ENCODE measurements at regions not wholly inside any gene's neighbourhood (a gene's known extent, or its start where the extent isn't known, plus 50 kb on each side); places are given as distances from the start of the nearest gene placed in this dataset.

DNA sequence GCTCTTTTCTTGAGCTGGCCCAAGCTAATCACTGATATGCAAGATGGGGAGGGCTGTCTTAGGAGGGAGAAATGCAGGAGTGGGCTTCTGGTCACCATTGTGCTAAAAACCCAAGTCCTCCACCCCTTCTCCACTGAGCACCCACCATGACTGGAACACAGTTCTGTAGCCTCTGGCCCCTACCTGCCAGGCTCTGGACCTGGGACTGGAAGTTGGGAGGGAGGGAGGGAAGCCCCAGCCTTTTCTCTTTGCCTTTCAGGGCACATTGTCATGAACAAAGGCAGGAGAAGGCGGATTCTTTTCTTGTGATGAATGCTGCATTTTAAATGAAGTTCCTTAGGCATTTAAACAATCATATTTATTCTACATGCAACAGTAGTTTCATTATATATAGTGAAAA, 559.1 kb upstream of the TRPC7 start:
- Histone ChIP-seq H3K4me3 (no peak overlapping the region), H3K27ac (no peak overlapping the region), H3K9me3 (peaks cover 0 to under 1% of the 10 kb centered on the region in 2 donors), H3K27me3 (no peaks in the 10 kb centered on the region), H3K4me1 (no peaks in the 10 kb centered on the region), H3K36me3 (no peaks in the 10 kb centered on the region)
- TF ChIP-seq, protein P1, sequence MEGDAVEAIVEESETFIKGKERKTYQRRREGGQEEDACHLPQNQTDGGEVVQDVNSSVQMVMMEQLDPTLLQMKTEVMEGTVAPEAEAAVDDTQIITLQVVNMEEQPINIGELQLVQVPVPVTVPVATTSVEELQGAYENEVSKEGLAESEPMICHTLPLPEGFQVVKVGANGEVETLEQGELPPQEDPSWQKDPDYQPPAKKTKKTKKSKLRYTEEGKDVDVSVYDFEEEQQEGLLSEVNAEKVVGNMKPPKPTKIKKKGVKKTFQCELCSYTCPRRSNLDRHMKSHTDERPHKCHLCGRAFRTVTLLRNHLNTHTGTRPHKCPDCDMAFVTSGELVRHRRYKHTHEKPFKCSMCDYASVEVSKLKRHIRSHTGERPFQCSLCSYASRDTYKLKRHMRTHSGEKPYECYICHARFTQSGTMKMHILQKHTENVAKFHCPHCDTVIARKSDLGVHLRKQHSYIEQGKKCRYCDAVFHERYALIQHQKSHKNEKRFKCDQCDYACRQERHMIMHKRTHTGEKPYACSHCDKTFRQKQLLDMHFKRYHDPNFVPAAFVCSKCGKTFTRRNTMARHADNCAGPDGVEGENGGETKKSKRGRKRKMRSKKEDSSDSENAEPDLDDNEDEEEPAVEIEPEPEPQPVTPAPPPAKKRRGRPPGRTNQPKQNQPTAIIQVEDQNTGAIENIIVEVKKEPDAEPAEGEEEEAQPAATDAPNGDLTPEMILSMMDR (IDR thresholded peaks at IDR 0.05): no peak
- DNase-seq (ENCODE audit: low spot score in 2 of 2): no peak
- intact Hi-C loops (cut with DNase I): no loop called here

DNA sequence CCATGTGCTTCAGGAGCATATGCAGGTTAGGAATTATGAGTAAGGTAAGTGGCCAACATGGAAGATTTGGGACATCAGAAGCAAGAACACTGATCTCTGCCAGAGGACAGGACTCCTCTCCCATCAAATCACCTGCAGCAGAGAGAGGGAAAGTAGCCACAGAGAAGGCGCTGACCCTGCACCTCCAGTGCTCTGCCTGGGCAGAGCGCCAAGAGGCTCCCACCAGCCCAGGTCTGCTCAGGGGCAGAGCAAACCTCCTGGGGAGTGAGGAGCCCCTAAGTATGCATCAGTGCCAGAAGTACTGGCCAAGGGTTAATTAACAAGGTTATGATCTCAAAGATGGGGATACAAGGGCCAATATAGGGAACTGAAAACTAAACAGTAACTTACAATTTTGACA, 545.3 kb upstream of the TRPC7 start:
- TF ChIP-seq, protein P1 (IDR thresholded peaks at IDR 0.05): no peak
- H3K27ac ChIP-seq: no peak overlapping the region

DNA sequence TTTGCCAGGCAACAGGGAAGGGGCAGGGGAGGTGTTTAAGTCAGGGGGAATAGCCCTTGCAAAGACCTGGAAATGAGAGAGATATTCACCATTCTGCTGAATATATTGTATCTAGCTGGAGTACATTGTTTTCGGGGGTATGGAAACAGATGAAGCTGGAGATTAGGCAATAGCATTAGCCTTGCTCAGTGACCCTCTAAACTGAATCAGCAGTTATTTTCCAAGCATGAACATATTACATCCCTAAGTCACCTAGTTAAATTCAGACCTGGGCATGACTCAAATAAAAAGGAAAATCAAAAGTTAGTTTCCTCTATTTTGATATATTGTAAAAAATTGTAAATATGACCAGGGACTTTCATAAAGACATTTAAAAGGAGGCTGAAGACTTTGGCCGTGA, 544.6 kb upstream of the TRPC7 start:
- Histone ChIP-seq H3K4me3 (no peak overlapping the region), H3K27ac (no peak overlapping the region), H3K4me1 (no peaks in the 10 kb centered on the region), H3K36me3 (no peaks in the 10 kb centered on the region), H3K9me3 (no peaks in the 10 kb centered on the region), H3K27me3 (no peaks in the 10 kb centered on the region)
- intact Hi-C loops (cut with DNase I): no loop called here
- DNase-seq (ENCODE audit: low spot score in 2 of 2): no peak
- TF ChIP-seq, protein P1 (IDR thresholded peaks at IDR 0.05): no peak

More for the DNA sequence above, 545.3 kb upstream of the TRPC7 start:
- DNase-seq (ENCODE audit: low spot score in 2 of 2): no peak
- Histone ChIP-seq H3K27me3 (no peaks in the 10 kb centered on the region), H3K9me3 (no peaks in the 10 kb centered on the region), H3K4me1 (no peaks in the 10 kb centered on the region), H3K4me3 (no peak overlapping the region), H3K36me3 (no peaks in the 10 kb centered on the region)
- intact Hi-C loops (cut with DNase I): no loop called here

DNA sequence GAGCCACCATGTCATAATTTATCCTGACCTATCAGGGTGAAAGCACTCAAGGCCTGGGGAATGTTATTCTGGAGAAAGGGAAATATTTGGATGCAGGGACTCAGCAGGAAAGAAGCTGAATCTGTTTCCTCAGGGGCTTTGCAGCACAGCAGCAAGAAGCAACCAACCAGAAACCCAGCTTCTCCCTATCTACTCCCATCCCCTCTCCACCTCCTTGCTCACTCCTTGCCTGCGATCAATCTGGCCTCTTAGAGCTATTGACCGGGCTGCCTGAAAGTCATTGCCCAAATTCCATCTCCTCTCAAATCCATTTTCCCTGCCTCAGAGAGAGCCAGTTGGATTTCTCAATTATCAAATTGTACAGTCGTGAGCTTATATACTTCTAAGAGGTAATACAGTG, 542.0 kb upstream of the TRPC7 start:
- no peaks in the 10 kb centered on the region for H3K36me3 ChIP-seq
- H3K27me3 ChIP-seq: no peaks in the 10 kb centered on the region
- no peak overlapping the region for H3K4me3 ChIP-seq
- H3K27ac ChIP-seq: no peak overlapping the region
- H3K4me1 ChIP-seq: no peaks in the 10 kb centered on the region
- TF ChIP-seq, protein P1 (IDR thresholded peaks at IDR 0.05): no peak
- DNase-seq (ENCODE audit: low spot score in 2 of 2): no peak
- intact Hi-C loops (cut with DNase I): no loop called here
- H3K9me3 ChIP-seq: no peaks in the 10 kb centered on the region

DNA sequence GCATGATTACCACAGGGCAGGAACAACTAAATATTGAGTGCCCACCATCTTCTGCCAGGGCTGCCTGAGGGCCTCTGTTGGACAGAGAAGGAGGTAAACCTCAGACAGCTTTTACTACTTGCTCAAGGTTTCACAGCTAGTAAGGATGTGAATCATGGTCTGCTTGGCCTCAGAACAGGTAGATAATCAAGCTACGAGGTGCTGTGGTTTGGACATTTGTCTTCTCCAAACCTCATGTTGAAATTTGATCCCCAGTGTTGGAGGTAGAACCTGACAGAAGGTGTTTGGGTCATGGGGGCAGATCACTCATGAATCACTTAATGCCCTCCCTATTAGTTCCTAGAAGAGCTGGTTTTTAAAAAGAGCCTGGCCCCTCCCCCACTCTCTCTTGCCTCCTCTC, 541.2 kb upstream of the TRPC7 start:
- Histone ChIP-seq H3K4me1 (no peaks in the 10 kb centered on the region), H3K9me3 (no peaks in the 10 kb centered on the region), H3K4me3 (no peak overlapping the region), H3K27me3 (no peaks in the 10 kb centered on the region), H3K36me3 (no peaks in the 10 kb centered on the region), H3K27ac (no peak overlapping the region)
- TF ChIP-seq, protein P1 (IDR thresholded peaks at IDR 0.05): no peak
- intact Hi-C loops (cut with DNase I): no loop called here
- no peak for DNase-seq (ENCODE audit: low spot score in 2 of 2)

DNA sequence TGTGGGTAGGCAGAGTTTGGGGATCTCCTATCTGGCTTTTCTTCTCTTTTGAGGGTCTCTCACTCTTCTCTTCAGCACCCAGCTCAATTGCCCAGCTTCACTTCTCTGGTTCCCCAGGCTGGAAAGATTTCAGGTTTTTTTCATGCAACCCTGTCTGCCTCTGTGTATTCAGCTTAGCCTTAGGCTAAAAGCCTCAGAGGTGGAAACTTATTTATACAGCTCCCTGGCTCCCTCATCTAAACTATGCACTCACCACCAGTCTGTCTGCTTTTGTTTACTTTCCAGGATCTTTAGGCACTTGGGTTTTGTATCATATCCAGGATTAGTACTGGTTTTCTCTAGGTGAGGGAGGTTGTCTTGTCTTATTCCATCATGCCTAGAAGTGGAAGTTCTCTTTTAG, 540.2 kb upstream of the TRPC7 start:
- no peak overlapping the region for H3K27ac ChIP-seq
- intact Hi-C loops (cut with DNase I): no loop called here
- peaks cover 0 to 6% of the 10 kb centered on the region in 2 donors for H3K9me3 ChIP-seq
- DNase-seq (ENCODE audit: low spot score in 2 of 2): no peak
- H3K27me3 ChIP-seq: no peaks in the 10 kb centered on the region
- H3K4me3 ChIP-seq: no peak overlapping the region
- H3K36me3 ChIP-seq: no peaks in the 10 kb centered on the region
- H3K4me1 ChIP-seq: no peaks in the 10 kb centered on the region
- TF ChIP-seq, protein P1 (IDR thresholded peaks at IDR 0.05): no peak

Data from ascending aorta (tissue), 2 donors.